K562 (cell line): ENCODE measurements at regions not wholly inside any gene's neighbourhood (a gene's known extent, or its start where the extent isn't known, plus 50 kb on each side); places are given as distances from the start of the nearest gene placed in this dataset.

Experiments
- ATAC-seq: fragments of 200-7000 bp; cut with Tn5 transposase; 3 replicates; pipeline ENCODE4 v1.9.1; 2020; ENCODE audit warnings: moderate library complexity
- BruUV-seq: library from RNA; stranded (reverse); fragments of 400-500 nt; replicated peaks from 2 replicates; lab custom pipeline; 2021; lab: Mats Ljungman, UMichigan
- CTCF ChIA-PET: fragments of 300-600 bp; formaldehyde crosslinking; extraction: SDS; loops from one replicate; lab custom pipeline; 2021; ENCODE audit warnings: low intra/inter-chr PET ratio; lab: Yijun Ruan, JAX
- POLR2A ChIA-PET: fragments of 300-600, 350-650 bp; sonication (Branson Sonifier 250); formaldehyde crosslinking; extraction: SDS; loops from one replicate; lab custom pipeline; 2021; ENCODE audit warnings: antibody characterized with exemption, inconsistent platforms; lab: Yijun Ruan, JAX
- DNase-seq, 4 experiments: peaks; one replicate each; pipeline versions ENCODE4 v3.0.0 to v3.0.0-alpha.2; 2011 to 2018; ENCODE audit warnings: low spot score in 3 of 4, mixed read lengths in 3 of 4; ENCODE audit errors: extremely low read depth in 1 of 4
- FAIRE-seq: peaks from 2 replicates; lab custom pipeline; 2011; peaks lifted over from hg19 to GRCh38; lab: Jason Lieb, UNC
- H2AFZ ChIP-seq: 2 replicates; pipeline ENCODE4 v1.6.0; 2011; ENCODE audit warnings: low read depth, low read length, control low read depth, inconsistent platforms
- H3K27ac ChIP-seq: fragments of 200-600 bp; 3 replicates; pipeline ENCODE4 v1.8.0; 2011; ENCODE audit warnings: low read depth, mild to moderate bottlenecking, control low read depth, inconsistent platforms, low read length, moderate library complexity, mixed read lengths; ENCODE audit errors: extremely low read depth
- H3K27me3 ChIP-seq, 2 experiments: fragments of 300-600 bp in 1 of 2; 2 replicates in 1 of 2; 3 replicates in 1 of 2; pipeline versions ENCODE4 v1.6.0 to v1.8.0; 2011; ENCODE audit warnings: inconsistent platforms in 2 of 2, low read length in 2 of 2, mild to moderate bottlenecking in 1 of 2, mixed read lengths in 1 of 2, moderate library complexity in 1 of 2; ENCODE audit not compliant: control insufficient read depth in 2 of 2, insufficient read depth in 2 of 2
- H3K36me3 ChIP-seq: fragments of 300-600 bp; 3 replicates; pipeline ENCODE4 v1.8.0; 2011; ENCODE audit warnings: mild to moderate bottlenecking, low read length, inconsistent platforms; ENCODE audit not compliant: control insufficient read depth, insufficient read depth
- H3K4me1 ChIP-seq, 2 experiments: fragments of 200-600 bp in 1 of 2; replicated peaks in 1 of 2; 2 replicates in 1 of 2; 3 replicates in 1 of 2; pipeline versions ENCODE4 v1.5.1 to v1.8.0; 2011; ENCODE audit warnings: inconsistent platforms in 2 of 2, low read length in 2 of 2, mild to moderate bottlenecking in 1 of 2, mixed read lengths in 1 of 2, moderate library complexity in 1 of 2; ENCODE audit not compliant: control insufficient read depth in 2 of 2, insufficient read depth in 2 of 2
- H3K4me2 ChIP-seq: 2 replicates; pipeline ENCODE4 v1.6.1; 2011; ENCODE audit warnings: low read length, control low read depth, inconsistent platforms, mixed read lengths; ENCODE audit not compliant: insufficient read depth
- H3K4me3 ChIP-seq: fragments of 200-600 bp; sonication (generic), shearing (Covaris generic); 2 replicates; pipeline ENCODE4 v1.5.1; 2016; ENCODE audit warnings: control low read depth, inconsistent platforms
- H3K79me2 ChIP-seq: fragments of 200-600 bp; 3 replicates; pipeline ENCODE4 v1.8.0; 2011; ENCODE audit warnings: low read length, inconsistent platforms; ENCODE audit not compliant: control insufficient read depth, insufficient read depth
- H3K9ac ChIP-seq, 2 experiments: 2 replicates each; pipeline versions ENCODE4 v1.6.0 to v1.6.1; 2011; ENCODE audit warnings: low read depth in 2 of 2, low read length in 2 of 2, control low read depth in 1 of 2, inconsistent platforms in 1 of 2, mild to moderate bottlenecking in 1 of 2, mixed read lengths in 1 of 2; ENCODE audit not compliant: insufficient read depth in 1 of 2
- H3K9me1 ChIP-seq: one replicate; pipeline ENCODE4 v1.6.0; 2011; ENCODE audit warnings: inconsistent platforms, mild to moderate bottlenecking, low read length, moderate library complexity; ENCODE audit not compliant: control insufficient read depth, insufficient read depth
- H3K9me3 ChIP-seq: replicated peaks from 2 replicates; pipeline ENCODE4 v1.5.1; 2011; ENCODE audit warnings: low read depth, low read length, inconsistent platforms; ENCODE audit not compliant: control insufficient read depth, insufficient read depth
- H4K20me1 ChIP-seq: replicated peaks from 2 replicates; pipeline ENCODE4 v1.6.1; 2011; ENCODE audit warnings: low read length, inconsistent platforms, mixed read lengths; ENCODE audit not compliant: control insufficient read depth, insufficient read depth
- ETS2 ChIP-seq: IDR thresholded peaks from 2 replicates; pipeline ENCODE4 v1.6.1; 2016; ENCODE audit warnings: borderline replicate concordance, missing genetic modification characterization, mild to moderate bottlenecking, moderate library complexity, missing compliant biosample characterization; ENCODE audit not compliant: poor library complexity, severe bottlenecking
- HNRNPK ChIP-seq: fragments of 200-400 bp; formaldehyde crosslinking; IDR thresholded peaks from one replicate; pipeline ENCODE4 v1.6.1; 2018; ENCODE audit warnings: mild to moderate bottlenecking, low read depth, low read length; ENCODE audit not compliant: poor library complexity, severe bottlenecking
- ILK ChIP-seq: fragments of 450-650 bp; IDR thresholded peaks from 2 replicates; pipeline ENCODE4 v1.6.1; 2016; ENCODE audit warnings: missing genetic modification characterization, low read depth, mild to moderate bottlenecking, missing compliant biosample characterization, moderate library complexity, borderline replicate concordance
- NR1H2 ChIP-seq: sonication (generic); formaldehyde crosslinking; IDR thresholded peaks from 2 replicates; pipeline ENCODE4 v1.4.0; 2020; ENCODE audit warnings: mild to moderate bottlenecking, missing genetic modification reagents
- RBM25 ChIP-seq: fragments of 200-400 bp; formaldehyde crosslinking; IDR thresholded peaks from 2 replicates; pipeline ENCODE4 v1.6.1; 2018; ENCODE audit warnings: low read length, low read depth, moderate library complexity; ENCODE audit not compliant: severe bottlenecking
- RCOR1 ChIP-seq, 2 experiments: IDR thresholded peaks; 2 replicates each; pipeline ENCODE4 v1.6.1; 2012; ENCODE audit warnings: low read depth in 2 of 2, low read length in 2 of 2, borderline replicate concordance in 1 of 2, improper control_type of control experiment in 1 of 2
- RNF219 ChIP-seq: fragments of 250-450 bp; sonication (Bioruptor Pico); IDR thresholded peaks from 2 replicates; pipeline ENCODE4 v1.5.0; 2022; ENCODE audit warnings: mild to moderate bottlenecking
- SREBF1 ChIP-seq: fragments of 150-350 bp; IDR thresholded peaks from 2 replicates; pipeline ENCODE4 v1.6.1; 2014; ENCODE audit warnings: antibody characterized with exemption, low read depth, low read length, borderline replicate concordance
- STAT5B ChIP-seq: fragments of 250-450 bp; sonication (Bioruptor Pico); IDR thresholded peaks from 2 replicates; pipeline ENCODE4 v1.8.0; 2021; ENCODE audit warnings: mild to moderate bottlenecking, inconsistent platforms
- ZNF212 ChIP-seq: fragments of 450-650 bp; formaldehyde crosslinking; IDR thresholded peaks from 2 replicates; pipeline ENCODE4 v1.4.0; 2020; ENCODE audit warnings: mild to moderate bottlenecking
- ZNF23 ChIP-seq: fragments of 250-450 bp; sonication (Bioruptor Pico); IDR thresholded peaks from 2 replicates; pipeline ENCODE4 v1.4.0; 2020; ENCODE audit warnings: mild to moderate bottlenecking
- ZNF583 ChIP-seq: fragments of 250-450 bp; sonication (Bioruptor Pico); IDR thresholded peaks from 2 replicates; pipeline ENCODE4 v1.4.0; 2020
- ZSCAN32 ChIP-seq: fragments of 450-650 bp; formaldehyde crosslinking; IDR thresholded peaks from 2 replicates; pipeline ENCODE4 v1.4.0; 2020; ENCODE audit warnings: mild to moderate bottlenecking, moderate library complexity
- in situ Hi-C: fragments of 300-500 bp; cut with MboI; formaldehyde crosslinking; loops from 4 replicates; pipeline ENCODE4 v1.15.0; 2018; ENCODE audit warnings: inconsistent platforms, mixed read lengths
- intact Hi-C: fragments of 100-400 bp; cut with micrococcal nuclease; formaldehyde crosslinking; loops from 2 replicates; pipeline ENCODE4 v1.14.2; 2022

- no peak overlapping the region for H3K27ac ChIP-seq
- H3K9ac ChIP-seq: no peak overlapping the region
- intact Hi-C loops: no loop called here
- no peak overlapping the region for H2AFZ ChIP-seq
- in situ Hi-C loops: no loop called here
- no peaks in the 10 kb centered on the region for H3K27me3 ChIP-seq
- H4K20me1 ChIP-seq: no peaks in the 10 kb centered on the region
- no peaks in the 10 kb centered on the region for H3K79me2 ChIP-seq
- H3K4me3 ChIP-seq: no peak overlapping the region
- FAIRE-seq (no peak), DNase-seq (no peak), ATAC-seq (no peak)
- ChIA-PET CTCF (no interaction called here), POLR2A (no interaction called here)
- no TSS peak for BruUV-seq
- H3K9me3 ChIP-seq: no peaks in the 10 kb centered on the region
- no peaks in the 10 kb centered on the region for H3K9me1 ChIP-seq
- H3K36me3 ChIP-seq: no peaks in the 10 kb centered on the region
- TF ChIP-seq SREBF1 (no peak), HNRNPK (no peak), RCOR1 (IDR thresholded peaks at IDR 0.05; ENCODE audit: borderline replicate concordance in 1 of 2, low read depth in 2 of 2, low read length in 2 of 2) (no peak), ZNF583 (CRISPR knock-in tag) (no peak), ZNF23 (no peak), STAT5B (CRISPR knock-in tag) (no peak), ETS2 (no peak), NR1H2 (no peak), ZNF212 (CRISPR knock-in tag) (no peak), ZSCAN32 (CRISPR knock-in tag) (no peak), ILK (tag) (no peak), RBM25 (no peak), RNF219 (CRISPR knock-in tag) (no peak)
- TF ChIP-seq, all 486 proteins: peak for 0
- Histone ChIP-seq H3K4me1 (no peaks in the 10 kb centered on the region), H3K4me2 (no peak overlapping the region)
Measured at GRCh38 chr4:64715741-64716140, 306.5 kb upstream of the TECRL start.
